Ovary (tissue), 7 donors: ENCODE measurements at regions not wholly inside any gene's neighbourhood (a gene's known extent, or its start where the extent isn't known, plus 50 kb on each side); places are given as distances from the start of the nearest gene placed in this dataset.

ENCODE experiments used
- DNase-seq, 5 donors: peaks; one replicate each; pipeline ENCODE4 v3.0.0-alpha.2; 2019 to 2020
- H3K27ac ChIP-seq, 2 donors: fragments of 200-600 bp; one replicate each; pipeline versions ENCODE4 v1.5.1 to v1.8.0; 2019 to 2022
- H3K27me3 ChIP-seq: fragments of 200-600 bp; one replicate; pipeline ENCODE4 v1.8.0; 2022
- H3K36me3 ChIP-seq: fragments of 200-600 bp; sonication (generic); one replicate; pipeline ENCODE4 v1.5.1; 2019
- H3K4me1 ChIP-seq: one replicate; pipeline ENCODE4 v1.8.1; 2013; ENCODE audit warnings: mild to moderate bottlenecking, moderate library complexity; ENCODE audit not compliant: insufficient read depth
- H3K4me3 ChIP-seq: fragments of 200-600 bp; sonication (generic); one replicate; pipeline ENCODE4 v1.5.1; 2017
- H3K9me3 ChIP-seq, 2 donors: fragments of 200-600 bp in 1 of 2; sonication (generic) in 1 of 2; one replicate each; pipeline versions ENCODE4 v1.5.1 to v1.8.1; 2013 to 2019; ENCODE audit warnings: mild to moderate bottlenecking in 1 of 2, moderate library complexity in 1 of 2
- EP300 ChIP-seq: sonication (generic); formaldehyde crosslinking; IDR thresholded peaks from one replicate; pipeline ENCODE4 v1.6.1; 2017; ENCODE audit warnings: antibody characterized with exemption
- POLR2A ChIP-seq: fragments of 450-650 bp; IDR thresholded peaks from one replicate; pipeline ENCODE4 v1.6.1; 2017; ENCODE audit warnings: antibody characterized with exemption, mild to moderate bottlenecking, moderate library complexity
- WGBS, 3 donors: extraction: QIAGEN DNeasy Blood & Tissue Kit in 1 of 3; methylation state at CpG; one replicate each; pipeline versions ENCODE4 v1.1.5 to v1.1.7; 2013 to 2017; 5-methylcytosine and 5-hydroxymethylcytosine counted together
- intact Hi-C, 4 donors: fragments of 100-400 bp; cut with DNase I; formaldehyde crosslinking; loops; one replicate each; pipeline versions ENCODE4 v1.11.0 to v1.15.1; 2022 to 2023
- TF ChIP-seq, protein P1 (sequence below), 3 donors: fragments of 450-650 bp in 2 of 3; fragments of 200-600 bp in 1 of 3; IDR thresholded peaks; one replicate each; pipeline versions ENCODE4 v1.5.1 to v1.8.0; 2016 to 2022; ENCODE audit warnings: antibody characterized with exemption in 3 of 3, mild to moderate bottlenecking in 1 of 3
- donor health status: DM: no; HTN: no; CAD: no; lungs with moderate emphysema.
- donor health status: DM: no; HTN: no; CAD: no.
- donor health status: Bipolar disorder and iron deficiency.
- donor health status: DM: no; HTN: no; CAD: no.
- donor health status: DM: yes; HTN: yes; CAD: no.

DNA sequence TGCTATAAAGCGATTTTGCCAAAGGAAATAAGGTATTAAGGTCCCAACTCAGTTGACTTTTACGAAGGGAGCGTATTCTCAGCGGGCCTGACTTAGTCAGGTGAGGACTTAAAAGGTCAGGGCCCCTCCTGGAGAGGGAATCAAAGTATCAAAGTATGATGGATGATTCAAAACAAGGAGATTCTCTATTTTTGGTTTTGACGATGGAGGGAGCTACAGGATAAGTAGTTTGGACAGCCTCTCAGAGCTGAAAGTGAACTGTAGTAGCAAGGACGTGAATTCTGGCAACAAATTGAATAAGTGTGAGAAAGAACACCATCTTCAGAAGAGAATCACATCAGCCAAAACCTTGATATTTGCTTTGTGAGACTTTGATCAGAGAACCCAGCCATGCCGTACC lies 1186.5 kb downstream of the SI start:
- H3K27ac ChIP-seq = no peak overlapping the region
- intact Hi-C loops = no loop called here
- no peak for DNase-seq
- no peaks in the 10 kb centered on the region for H3K27me3 ChIP-seq
- no peak for TF ChIP-seq EP300
- TF ChIP-seq, protein P1, sequence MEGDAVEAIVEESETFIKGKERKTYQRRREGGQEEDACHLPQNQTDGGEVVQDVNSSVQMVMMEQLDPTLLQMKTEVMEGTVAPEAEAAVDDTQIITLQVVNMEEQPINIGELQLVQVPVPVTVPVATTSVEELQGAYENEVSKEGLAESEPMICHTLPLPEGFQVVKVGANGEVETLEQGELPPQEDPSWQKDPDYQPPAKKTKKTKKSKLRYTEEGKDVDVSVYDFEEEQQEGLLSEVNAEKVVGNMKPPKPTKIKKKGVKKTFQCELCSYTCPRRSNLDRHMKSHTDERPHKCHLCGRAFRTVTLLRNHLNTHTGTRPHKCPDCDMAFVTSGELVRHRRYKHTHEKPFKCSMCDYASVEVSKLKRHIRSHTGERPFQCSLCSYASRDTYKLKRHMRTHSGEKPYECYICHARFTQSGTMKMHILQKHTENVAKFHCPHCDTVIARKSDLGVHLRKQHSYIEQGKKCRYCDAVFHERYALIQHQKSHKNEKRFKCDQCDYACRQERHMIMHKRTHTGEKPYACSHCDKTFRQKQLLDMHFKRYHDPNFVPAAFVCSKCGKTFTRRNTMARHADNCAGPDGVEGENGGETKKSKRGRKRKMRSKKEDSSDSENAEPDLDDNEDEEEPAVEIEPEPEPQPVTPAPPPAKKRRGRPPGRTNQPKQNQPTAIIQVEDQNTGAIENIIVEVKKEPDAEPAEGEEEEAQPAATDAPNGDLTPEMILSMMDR (IDR thresholded peaks at IDR 0.05) = no peak
- no peaks in the 10 kb centered on the region for H3K36me3 ChIP-seq
- H3K4me3 ChIP-seq = no peak overlapping the region
- no peaks in the 10 kb centered on the region for H3K9me3 ChIP-seq
- 88 to 91% (median 90%) methylated on average over 7 of the region's 7 CpGs for WGBS, 3 donors
- no peaks in the 10 kb centered on the region for H3K4me1 ChIP-seq

DNA sequence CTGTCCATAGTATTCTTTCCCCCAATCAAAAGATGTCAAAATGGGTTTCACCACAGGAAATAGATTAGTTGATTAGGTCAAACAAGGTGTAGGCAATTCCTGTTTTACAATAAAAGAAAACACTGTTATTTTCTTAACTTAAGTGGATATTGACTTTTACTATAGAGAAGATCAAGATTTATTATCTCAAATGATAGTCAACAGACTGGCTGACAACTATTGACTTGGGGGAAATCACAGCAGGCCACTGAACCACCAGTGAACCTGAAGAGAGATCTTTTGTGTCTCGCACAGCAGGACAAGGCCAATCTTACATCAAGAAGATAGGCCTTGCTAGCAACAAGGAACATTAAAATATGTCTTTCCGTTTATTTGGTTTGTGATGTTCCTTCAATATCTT lies 1187.6 kb downstream of the SI start:
- no peaks in the 10 kb centered on the region for H3K4me1 ChIP-seq
- intact Hi-C loops = no loop called here
- no peaks in the 10 kb centered on the region for H3K9me3 ChIP-seq
- H3K27ac ChIP-seq = no peak overlapping the region
- WGBS, 3 donors = 91 to 92% (median 91%) methylated on average over 2 of the region's 2 CpGs
- no peak for DNase-seq
- H3K27me3 ChIP-seq = no peaks in the 10 kb centered on the region
- no peak overlapping the region for H3K4me3 ChIP-seq
- TF ChIP-seq POLR2A (no peak), EP300 (no peak)
- TF ChIP-seq, protein P1 (IDR thresholded peaks at IDR 0.05) = no peak
- no peaks in the 10 kb centered on the region for H3K36me3 ChIP-seq

DNA sequence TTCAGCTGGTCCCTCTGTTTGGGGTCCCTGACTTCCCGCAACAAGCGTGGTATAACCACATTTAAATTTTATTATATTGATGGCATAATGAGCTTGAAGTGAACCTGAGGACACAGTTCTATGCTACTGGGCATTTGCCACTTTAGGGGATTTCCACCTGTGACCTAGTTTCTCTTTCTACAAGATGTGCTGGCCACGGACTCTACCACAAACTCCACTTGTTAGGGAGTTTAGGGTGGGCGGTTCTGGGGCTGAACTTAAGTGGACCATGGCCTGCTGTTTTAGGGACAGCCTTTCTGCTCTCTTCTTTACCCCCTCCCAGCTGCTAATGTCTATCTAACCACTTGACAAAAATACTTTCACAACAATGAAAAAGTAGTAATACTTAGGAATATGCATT lies 1199.1 kb downstream of the SI start:
- Histone ChIP-seq H3K27me3 (no peaks in the 10 kb centered on the region), H3K4me3 (no peak overlapping the region), H3K27ac (no peak overlapping the region), H3K4me1 (no peaks in the 10 kb centered on the region), H3K36me3 (no peaks in the 10 kb centered on the region), H3K9me3 (no peaks in the 10 kb centered on the region)
- WGBS, 3 donors = 92 to 96% (median 92%) methylated on average over 4 of the region's 4 CpGs
- intact Hi-C loops = no loop called here
- no peak for DNase-seq
- TF ChIP-seq, protein P1 (IDR thresholded peaks at IDR 0.05) = no peak
- no peak for TF ChIP-seq POLR2A
- no peak for TF ChIP-seq EP300

DNA sequence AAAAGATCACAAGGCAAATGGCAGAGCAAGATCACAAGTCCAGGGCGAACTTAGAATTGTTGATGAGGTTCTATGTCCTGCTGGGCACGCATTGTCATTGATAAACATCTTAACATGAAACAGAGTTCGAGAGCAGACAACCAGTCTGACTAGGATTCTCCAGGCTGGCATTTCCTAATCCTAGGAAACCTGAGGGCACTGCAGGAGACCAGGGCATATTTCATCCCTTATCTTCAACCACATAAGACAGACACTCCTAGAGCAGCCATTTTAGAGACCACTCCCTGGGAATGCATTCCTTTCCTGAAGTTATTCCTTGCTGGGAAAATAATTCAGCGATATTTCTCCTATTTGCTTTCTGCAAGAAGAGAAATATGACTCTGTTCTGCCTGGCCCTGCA lies 1199.9 kb downstream of the SI start:
- intact Hi-C loops = no loop called here
- Histone ChIP-seq H3K27ac (no peak overlapping the region), H3K9me3 (no peaks in the 10 kb centered on the region), H3K4me1 (no peaks in the 10 kb centered on the region), H3K27me3 (no peaks in the 10 kb centered on the region), H3K36me3 (no peaks in the 10 kb centered on the region), H3K4me3 (no peak overlapping the region)
- WGBS, 3 donors = 90 to 95% (median 94%) methylated on average over 4 of the region's 4 CpGs
- no peak for DNase-seq
- TF ChIP-seq, protein P1 (IDR thresholded peaks at IDR 0.05) = no peak
- TF ChIP-seq EP300 = no peak
- TF ChIP-seq POLR2A = no peak

DNA sequence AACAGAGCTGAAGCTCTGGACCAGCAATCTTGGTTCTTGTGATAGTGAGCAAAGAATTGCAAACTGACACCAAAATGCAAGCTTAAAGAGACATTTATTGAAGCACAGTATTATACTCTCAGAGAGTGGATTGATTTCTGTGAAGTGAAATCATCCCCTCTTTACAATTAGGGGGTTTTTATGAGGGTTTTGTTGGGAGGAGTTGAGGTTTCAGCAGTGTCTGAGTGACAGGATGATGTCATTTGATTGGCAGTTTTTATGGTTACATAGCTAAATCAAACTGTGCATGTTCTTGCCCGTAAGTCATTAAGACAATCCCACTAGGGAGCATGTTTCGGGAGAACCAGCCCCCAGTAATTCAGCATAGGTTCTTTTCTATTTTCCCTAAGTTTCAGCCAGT lies 1200.5 kb downstream of the SI start:
- WGBS, 3 donors = 89 to 95% (median 94%) methylated on average over 2 of the region's 2 CpGs
- Histone ChIP-seq H3K36me3 (no peaks in the 10 kb centered on the region), H3K4me1 (no peaks in the 10 kb centered on the region), H3K9me3 (no peaks in the 10 kb centered on the region), H3K27me3 (no peaks in the 10 kb centered on the region), H3K27ac (no peak overlapping the region), H3K4me3 (no peak overlapping the region)
- no peak for DNase-seq
- intact Hi-C loops = no loop called here
- TF ChIP-seq EP300 (no peak), POLR2A (no peak)
- TF ChIP-seq, protein P1 (IDR thresholded peaks at IDR 0.05) = no peak
